Inflammatory macrophage treated with lipopolysaccharide for 1 hour (primary cell): ENCODE measurements at regions not wholly inside any gene's neighbourhood (a gene's known extent, or its start where the extent isn't known, plus 50 kb on each side); places are given as distances from the start of the nearest gene placed in this dataset.
"Not testable (repeated sequence)": the region's sequence is repeated elsewhere in the genome, so short reads cannot be mapped to it uniquely, and the experiment has no call there.

Experiments
- DNase-seq, 2 donors: peaks; one replicate each; pipeline ENCODE4 v3.0.0-alpha.2; 2020 to 2022

DNA sequence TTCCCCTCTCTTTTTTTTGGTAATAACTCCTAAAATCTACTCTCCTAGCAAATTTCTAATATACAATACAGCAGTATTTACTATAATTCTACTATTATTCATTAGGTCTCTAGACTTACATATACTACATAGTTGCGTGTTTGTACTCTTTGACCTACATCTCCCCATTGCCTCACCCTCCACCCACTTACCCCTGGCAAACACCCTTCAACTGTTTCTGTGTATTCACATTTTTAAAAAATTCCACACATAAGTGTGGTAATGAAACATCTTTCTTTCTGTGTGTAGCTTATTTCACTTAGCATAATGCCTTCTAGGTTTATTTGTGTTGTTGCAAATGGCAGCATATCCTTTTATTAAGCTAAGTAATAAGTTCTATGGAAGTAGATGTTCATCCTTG lies 336.0 kb downstream of the CCDC85A start:
- DNase-seq: no peak

DNA sequence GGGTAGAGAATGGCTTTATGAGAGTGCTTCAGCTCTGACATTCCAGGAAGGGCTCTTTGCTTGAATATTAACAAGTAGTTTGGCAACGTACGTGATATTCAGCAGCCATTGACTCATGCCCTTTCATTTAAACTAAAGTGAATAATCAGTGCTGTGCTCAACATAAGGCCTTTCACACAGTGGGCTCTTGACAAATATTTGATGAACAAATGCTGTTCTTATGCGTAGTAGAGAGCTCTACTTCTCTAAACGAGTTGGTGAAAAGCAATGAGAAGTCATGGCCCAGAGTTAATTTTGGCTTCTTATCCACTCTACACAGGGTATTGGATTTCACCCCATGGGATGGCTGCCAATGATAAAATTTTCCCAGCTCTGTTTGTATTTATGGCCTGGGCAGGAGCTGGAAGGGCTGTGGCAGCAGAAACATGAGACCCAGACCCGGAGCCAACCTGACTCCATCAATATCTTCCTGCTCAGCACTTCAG lies 338.9 kb downstream of the CCDC85A start:
- DNase-seq: no peak

DNA sequence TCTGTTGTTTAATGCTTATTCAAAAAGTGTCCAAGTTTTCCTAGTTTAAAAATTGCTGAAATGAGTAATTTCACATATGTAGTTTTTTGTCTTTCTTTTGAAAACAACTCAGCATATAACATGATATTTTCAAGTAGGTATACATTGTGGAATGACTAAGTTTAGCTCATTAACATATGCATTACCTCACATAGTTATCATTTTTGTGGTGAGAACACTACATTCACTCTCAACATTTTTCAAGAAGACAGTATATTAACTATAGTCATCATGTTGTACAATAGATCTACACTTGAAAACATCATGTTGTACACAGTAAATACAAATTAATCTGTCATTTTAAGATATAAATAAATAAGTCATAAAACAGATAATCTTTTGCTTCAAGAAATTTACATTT lies 340.0 kb downstream of the CCDC85A start:
- no peak for DNase-seq

DNA sequence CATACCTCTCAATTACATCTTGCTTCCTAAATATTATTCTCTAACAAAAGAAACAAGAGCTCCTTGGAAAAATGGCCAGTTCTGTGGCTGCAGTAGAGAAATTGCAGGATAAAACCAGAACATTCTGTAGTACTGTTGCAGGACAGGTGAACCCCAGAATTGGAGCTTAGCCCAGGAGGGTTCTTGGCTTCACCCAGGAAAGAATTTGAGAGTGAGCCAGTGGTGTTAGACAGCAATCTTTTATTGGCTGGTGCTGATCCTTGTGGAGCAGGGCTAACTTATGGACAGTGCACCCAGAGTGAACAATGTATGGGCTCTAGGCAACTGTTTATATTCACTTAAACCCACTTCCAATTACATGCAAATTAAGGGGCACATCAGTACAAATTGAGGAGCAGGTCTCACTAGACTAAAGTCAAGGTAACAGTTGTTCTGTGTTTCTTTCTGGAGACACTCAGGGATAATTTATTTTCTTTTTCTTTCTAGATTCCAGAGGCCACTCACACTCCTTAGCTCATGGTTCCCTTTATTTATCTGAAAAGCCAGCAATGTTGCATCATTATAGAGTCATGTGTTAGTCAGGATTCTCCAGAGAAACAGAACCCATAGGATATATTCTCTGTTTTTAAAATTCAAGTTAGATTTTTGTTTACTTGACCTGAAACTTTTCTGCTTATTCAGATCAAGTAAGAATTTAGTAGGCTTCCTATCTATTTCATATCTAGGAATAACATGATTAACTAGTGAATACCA lies 348.1 kb downstream of the CCDC85A start:
- no peak for DNase-seq

DNA sequence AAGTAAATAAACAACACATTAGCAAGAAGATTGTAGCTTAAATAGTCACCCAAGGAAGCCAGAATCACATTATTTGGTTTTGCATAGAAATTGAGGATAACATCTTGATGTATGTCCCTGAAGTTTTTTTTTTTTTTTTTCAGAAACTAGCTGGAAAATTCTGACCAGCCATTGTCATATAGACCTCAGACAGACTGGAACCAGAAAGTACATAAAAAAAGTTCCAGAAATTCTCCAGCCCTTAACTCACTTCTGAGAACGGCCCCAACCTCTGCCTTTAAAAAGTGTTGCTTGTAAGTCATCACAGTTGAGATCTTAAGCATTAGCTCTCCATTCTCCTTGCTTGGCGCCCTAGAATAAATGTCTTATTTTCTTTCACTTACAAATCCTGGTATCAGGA lies 350.5 kb downstream of the CCDC85A start:
- no peak for DNase-seq

DNA sequence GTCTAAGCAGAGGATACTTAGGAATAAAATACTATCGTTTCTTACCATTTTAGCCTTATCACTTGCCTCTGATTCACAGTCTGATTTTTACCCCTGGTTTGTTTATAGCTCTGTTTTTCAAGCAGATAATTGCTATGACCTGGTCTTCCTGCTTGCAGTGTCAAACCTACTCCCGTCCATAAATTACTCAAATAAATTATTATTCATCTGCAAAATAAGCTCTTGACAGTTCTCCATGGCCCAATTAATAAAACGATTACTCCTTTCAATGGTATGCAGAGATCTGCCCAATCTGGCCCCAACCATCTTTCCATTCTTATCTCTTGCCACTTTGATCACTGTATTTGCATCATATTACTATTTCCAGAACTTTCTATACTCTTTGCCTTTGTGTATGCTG lies 354.0 kb downstream of the CCDC85A start:
- DNase-seq: no peak

DNA sequence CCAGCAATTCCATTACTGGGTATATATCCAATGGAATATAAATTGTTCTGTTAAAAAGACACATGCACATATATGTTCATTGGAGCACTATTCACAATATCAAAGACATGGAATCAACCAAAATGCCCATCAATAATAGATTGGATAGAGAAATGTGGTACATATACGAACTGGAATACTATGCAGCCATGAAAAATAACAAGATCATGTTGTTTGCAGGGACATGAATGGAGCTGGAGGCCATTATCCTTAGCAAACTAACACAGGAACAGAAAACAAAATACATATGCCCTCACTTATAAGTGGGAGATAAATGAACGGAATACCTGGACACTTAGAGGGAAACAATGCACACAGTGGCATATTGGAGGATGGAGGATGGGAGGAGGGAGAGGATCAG lies 355.8 kb downstream of the CCDC85A start:
- no peak for DNase-seq

DNA sequence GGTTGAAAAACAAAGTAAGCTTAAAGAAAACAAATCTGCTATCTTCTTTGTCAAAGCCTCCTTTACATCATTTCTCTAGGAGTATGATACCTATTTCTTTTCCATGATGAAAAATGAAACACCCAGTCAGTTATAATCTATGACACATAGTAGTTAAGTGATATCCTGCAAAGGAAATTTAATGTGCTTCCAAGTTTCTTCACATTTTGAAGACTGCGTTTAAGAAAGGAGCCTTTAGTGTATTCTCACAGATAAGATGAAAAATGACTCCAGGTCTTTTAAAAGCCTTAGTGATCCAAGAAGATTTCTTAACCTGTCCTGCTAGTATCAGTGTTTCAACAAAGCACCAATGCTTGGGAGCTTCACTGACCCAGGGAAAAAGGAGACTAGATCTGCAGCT lies 356.7 kb downstream of the CCDC85A start:
- no peak for DNase-seq

DNA sequence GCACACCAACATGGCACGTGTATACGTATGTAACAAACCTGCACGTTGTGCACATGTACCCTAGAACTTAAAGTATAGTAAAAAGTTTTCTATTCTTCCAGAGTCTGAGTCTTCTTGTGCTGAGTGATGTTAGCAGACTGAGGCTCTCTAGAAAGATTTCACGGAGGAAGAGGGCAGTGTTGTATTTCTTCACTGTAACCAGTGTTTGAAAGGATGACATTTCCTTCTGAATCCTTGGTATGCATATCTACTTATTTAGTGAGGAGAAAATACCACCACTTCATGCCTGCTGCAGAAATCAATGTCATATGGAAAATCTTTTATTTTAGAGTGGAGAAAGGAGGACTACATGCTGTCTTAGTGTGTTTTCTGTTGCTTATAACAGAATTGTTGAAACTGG lies 357.1 kb downstream of the CCDC85A start:
- no peak for DNase-seq

DNA sequence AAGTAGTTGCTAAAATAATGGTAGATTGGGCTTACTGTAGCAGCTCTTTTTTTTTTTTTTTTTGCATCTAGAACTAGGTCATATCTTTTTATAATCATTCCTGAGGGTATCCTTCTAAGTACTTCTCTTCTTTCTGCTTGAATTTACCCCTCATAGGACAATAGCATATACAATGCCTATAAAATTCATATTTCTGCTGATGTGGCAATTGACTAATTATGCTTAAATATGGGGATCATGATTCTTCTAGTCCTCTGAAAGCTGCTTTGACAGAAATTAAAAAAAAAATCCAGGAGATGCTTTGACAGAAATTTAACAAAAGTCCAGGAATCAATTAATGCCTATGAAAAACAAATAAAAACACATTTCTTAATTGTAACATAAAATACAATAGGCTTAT lies 358.4 kb downstream of the CCDC85A start:
- no peak for DNase-seq

DNA sequence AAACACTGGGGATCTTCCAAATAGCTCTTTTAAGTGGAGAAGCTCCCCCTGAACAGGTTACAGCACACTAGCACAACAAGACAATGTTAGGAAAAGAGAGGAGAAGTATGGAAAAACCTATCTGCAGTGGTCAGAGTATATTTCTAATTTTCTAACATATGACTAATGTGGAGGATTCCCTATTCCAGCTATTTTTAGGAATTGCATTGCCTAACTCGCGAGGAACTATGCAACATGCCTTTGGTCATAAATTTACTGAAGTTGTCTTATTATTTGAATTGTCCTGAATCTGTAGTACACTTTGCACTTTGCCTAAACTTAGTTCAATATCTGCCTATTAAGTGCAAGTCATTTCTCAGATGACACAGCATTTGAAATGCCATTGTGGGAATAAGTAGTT lies 381.4 kb downstream of the CCDC85A start:
- DNase-seq: no peak

DNA sequence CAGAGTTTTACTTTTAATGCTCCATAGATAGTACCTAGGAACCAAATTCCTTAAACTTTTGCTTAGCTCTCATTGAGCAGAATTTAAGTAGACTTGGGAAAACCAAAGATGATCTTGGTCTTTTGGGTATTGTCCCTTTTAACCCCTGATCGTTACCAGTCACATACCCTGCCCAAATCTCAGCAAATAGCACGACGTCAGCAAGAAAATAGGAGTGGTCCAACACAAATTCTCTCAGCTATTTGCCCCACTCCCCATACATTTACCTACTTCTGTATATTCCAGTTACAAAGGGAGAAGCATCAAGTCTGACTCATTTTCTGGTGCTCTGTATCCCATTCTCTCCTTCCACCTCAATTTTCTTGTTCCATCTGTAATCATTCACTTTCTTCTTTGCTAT lies 387.3 kb downstream of the CCDC85A start:
- DNase-seq: no peak

DNA sequence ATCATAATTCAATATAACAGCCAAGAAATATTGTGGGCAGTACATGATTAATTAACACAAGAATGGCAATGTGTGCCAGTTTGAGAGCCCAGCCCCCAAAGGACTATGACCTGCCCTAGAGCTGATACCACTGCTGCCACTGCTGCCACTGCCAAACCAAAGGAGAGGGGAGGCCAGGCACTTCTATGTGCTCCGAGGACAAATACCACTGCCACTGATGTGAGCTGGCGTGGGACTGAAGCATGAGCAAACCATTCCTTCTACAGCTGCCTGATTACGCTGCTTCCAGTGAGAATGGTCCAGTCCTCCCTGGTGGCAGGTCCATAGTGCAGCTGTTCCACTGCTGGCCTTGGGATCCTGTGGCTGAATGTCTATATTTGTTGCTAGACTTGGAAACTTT lies 392.2 kb downstream of the CCDC85A start:
- DNase-seq: no peak

DNA sequence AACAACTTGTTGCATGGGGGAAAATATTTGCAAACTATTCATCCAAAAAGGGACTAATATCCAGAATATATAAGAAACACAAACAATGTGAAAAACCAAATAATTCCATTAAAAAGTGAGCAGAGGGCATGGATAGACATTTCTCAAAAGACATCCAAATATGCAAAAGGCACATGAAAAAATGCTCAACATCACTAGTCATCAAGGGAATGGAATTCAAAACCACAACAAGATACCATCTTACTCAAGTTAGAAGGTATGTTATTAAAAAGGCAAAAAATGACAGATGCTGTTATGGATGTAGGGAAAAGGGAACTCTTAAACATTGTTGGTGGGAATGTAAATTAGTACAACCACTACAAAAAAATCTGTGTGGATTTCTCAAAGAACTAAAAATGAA lies 396.5 kb downstream of the CCDC85A start:
- no peak for DNase-seq

DNA sequence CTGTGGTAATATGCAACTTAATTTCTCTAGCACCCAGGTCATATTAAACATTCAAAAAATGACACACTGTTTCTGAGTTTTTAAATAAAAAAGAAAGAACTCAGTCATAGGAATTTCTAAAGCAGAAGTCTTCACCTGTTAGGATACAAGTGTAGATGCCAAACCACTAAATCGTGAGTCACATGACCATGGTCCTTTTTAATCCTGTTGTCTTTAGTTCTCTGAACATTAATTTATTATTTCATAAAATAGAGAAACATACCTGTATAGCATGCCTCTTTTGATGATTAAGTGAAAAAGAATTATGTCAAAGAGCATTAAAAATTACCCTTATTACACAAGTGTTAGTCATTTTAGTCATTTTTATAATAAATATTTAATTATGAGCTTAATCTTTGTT lies 398.8 kb downstream of the CCDC85A start:
- DNase-seq: no peak

DNA sequence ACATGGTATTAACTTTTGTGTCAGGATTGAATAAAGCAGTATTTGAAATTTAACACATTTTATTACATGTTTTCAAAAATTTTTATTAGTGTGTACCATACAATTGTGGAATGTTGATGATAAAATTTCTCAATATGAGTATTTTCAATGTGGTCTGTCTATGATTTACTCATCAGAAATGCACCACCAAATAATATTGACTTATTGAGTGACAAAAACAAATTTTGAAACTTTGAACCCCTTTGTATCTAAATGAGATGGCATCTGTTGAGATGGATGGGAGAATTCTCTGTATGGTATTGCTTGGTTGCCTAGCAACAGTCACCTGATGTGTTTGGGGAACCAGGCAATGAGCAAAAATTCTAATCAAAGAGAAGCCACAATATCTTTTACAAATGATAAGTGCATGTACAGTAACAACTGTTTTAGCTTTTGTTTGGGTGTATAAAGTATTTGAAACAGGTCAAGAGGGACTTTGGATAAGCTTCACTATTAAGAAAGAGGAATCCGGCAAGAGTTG lies 400.1 kb downstream of the CCDC85A start:
- DNase-seq: no peak

DNA sequence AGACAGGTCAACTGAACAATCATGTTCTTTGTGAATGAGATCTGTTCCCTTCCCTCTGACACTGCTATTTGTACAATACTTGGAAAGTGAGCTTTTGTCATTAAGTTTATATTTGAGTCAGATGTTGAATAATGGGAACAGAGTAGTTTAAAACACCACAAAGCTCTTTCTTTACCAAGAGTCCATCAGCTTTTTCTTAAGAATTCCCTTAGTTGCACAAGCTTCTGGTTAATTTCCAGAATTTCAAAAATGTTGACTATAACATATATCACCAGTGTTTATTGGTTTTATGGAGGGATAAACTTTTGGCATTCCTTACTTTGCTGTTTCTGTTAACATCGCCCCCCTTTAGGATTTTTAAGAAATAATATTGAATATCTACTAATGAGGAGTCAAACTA lies 403.7 kb downstream of the CCDC85A start:
- no peak for DNase-seq

DNA sequence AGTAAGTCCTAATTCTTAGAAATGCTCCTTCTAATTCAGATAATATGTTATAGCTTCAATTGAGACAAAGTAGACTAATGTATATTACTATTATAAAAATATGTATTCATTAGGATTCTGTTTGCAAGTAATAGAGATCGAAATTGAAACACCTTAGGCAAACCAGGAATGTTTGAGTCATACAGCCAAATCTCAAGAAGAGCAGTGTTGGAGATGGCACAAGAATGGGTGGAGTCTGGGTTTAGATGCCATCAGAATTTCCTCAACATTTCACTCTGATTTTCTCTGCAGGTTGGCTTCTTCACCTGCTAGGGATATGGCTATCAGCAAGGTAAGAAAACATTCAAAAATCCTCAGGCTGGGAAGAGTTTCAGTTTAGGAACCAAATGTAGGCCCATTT lies 405.4 kb downstream of the CCDC85A start:
- no peak for DNase-seq

DNA sequence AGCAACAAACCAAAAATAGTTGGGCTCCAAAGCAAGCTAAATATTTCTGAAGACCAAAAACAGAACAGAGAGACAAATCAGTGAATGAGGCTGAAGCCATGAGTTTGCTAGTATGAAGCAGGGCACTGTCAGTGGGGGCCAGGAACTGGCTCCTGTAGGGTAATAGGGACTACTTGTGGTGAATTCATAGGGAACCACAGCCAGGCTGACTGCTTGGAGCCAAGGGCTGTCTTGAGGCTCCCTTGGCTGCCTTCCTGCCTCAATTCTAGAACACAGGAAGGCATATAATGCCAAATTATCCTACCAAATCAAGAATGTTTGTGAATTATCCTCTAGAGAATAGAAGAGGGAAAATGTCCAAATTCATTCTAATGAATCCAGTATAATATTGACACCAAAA lies 406.0 kb downstream of the CCDC85A start:
- no peak for DNase-seq

DNA sequence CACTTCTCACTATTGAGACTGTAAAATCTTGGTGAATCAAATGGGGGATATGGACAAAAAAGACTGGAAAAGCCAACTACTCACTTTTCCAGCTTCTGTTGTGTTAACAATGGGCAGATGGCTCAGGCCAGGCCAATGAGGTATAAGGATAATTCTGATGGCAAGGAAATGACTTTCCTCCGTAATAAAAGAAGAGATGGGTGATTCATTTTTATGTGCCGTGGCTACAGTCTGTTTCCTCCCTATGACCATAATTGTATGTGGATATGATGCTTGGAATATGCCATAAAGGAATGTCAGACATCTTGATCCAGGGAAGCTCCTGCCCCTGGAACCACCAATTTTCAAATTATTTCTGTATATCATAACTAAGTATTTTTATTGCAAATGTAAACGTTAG lies 406.8 kb downstream of the CCDC85A start:
- DNase-seq: no peak

DNA sequence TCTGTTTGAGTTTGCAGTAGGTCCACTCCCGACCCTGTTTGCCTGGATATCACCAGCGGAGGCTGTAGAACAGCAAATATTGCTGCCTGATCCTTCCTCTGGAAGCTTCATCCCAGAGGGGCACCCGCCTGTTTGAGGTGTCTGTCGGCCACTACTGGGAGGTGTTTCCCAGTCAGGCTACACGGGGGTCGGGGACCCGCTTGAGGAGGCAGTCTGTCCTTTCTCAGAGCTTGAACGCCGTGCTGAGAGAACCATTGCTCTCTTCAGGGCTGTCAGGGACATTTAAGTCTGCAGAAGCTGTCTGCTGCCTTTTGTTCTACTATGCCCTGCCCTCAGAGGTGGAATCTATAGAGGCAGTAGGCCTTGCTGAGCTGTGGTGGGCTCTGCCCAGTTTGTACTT lies 422.3 kb downstream of the CCDC85A start:
- not testable (repeated sequence) for DNase-seq

DNA sequence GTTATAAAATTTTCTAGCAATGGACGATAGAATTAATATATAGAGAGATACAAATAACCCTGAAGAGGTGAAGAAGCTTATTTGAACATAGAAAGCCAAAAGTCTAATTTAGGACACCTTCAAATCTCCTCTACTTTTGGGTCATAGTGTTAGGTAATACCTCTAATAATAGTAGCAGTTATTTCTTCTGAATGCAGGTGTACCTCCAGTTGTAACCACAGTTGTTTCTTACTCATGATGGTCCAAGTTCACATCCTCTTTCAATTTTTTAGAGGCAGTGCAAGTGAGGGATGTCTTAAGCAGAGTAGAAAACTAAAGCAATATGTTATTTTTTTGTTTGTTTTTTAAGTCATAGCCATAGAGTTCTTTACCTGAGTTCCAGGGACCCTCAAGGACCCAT lies 429.5 kb downstream of the CCDC85A start:
- DNase-seq: no peak

DNA sequence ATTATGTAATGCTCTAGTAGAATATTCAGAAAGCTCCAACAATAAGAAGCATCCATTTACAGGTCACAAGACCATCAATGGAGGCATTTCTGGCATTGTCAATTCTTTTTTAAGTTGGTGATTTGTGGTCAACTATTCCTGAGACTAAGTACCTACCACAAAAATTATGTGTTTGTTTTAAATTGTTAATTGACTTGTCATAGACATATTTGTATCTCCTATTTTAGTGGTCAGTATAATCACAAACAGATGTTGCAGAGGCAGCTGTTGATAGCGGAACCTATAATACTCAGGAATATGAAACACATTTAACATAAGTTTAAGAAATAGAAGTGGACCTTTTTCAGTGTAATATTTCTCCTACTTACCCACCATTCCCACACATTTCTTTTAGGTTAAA lies 430.1 kb downstream of the CCDC85A start:
- no peak for DNase-seq

DNA sequence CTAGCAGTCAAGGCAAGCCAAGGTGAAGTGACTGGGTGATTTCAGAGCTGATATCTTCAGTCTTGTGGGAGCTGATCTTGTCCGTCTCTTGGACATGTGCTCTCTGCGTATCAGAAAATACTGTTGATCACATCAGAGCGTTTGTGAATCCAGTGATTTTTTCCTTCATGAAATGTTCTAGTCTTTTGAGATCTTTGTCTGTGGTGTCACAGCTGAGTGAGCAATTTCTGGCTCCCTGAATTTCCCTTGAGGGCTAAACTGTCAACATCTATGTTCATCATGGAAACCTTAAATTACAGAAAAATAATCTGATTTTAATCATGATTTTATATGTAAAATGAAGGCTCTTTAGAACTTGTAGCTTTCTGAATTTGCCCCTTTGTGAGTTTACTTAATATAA lies 432.0 kb downstream of the CCDC85A start:
- DNase-seq: no peak

DNA sequence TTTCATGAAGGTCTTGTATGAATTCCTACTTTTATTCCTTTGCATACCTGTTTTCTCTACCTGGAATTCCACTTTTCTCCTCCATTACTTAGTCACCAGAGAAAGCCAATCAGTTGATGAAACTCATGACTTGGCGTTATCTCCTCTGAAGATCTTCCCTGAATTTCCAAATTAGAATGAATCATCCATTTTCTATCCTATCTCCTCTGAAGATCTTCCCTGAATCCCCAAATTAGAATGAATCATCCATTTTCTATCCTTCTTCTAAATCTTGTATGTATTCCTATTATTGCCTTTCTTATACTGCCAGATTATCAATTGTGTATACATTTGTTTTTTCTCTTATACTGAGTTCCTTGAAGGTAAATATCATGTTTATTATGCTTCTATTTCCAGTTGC lies 440.4 kb downstream of the CCDC85A start:
- DNase-seq: no peak
